Glutamatergic neuron (in vitro differentiated cells): ENCODE measurements at regions not wholly inside any gene's neighbourhood (a gene's known extent, or its start where the extent isn't known, plus 50 kb on each side); places are given as distances from the start of the nearest gene placed in this dataset.

ENCODE experiments used
- DNase-seq: peaks from one replicate; pipeline ENCODE4 v3.0.0; 2022
- H3K27ac Mint-ChIP-seq: one replicate; pipeline ENCODE4 v1.8.0; 2020; ENCODE audit warnings: mild to moderate bottlenecking, mixed read lengths, inconsistent platforms; ENCODE audit not compliant: unreplicated experiment
- H3K27me3 Mint-ChIP-seq: one replicate; pipeline ENCODE4 v1.8.0; 2020; ENCODE audit warnings: mild to moderate bottlenecking, moderate library complexity, mixed read lengths, inconsistent platforms; ENCODE audit not compliant: unreplicated experiment
- H3K36me3 Mint-ChIP-seq: one replicate; pipeline ENCODE4 v1.8.0; 2020; ENCODE audit warnings: mild to moderate bottlenecking, mixed read lengths, inconsistent platforms; ENCODE audit not compliant: unreplicated experiment
- H3K4me1 Mint-ChIP-seq: one replicate; pipeline ENCODE4 v1.8.0; 2020; ENCODE audit warnings: mild to moderate bottlenecking, low read depth, mixed read lengths, inconsistent platforms; ENCODE audit not compliant: unreplicated experiment
- H3K4me3 Mint-ChIP-seq: one replicate; pipeline ENCODE4 v1.8.0; 2020; ENCODE audit warnings: mild to moderate bottlenecking, mixed read lengths, inconsistent platforms; ENCODE audit not compliant: unreplicated experiment
- H3K9me3 Mint-ChIP-seq: one replicate; pipeline ENCODE4 v1.8.0; 2020; ENCODE audit warnings: mild to moderate bottlenecking, moderate library complexity, mixed read lengths, inconsistent platforms; ENCODE audit not compliant: unreplicated experiment
- TF ChIP-seq, protein P1 (sequence below): fragments of 200-600 bp; sonication (generic); IDR thresholded peaks from one replicate; pipeline ENCODE4 v1.5.0; 2021; ENCODE audit not compliant: partially characterized antibody, unreplicated experiment

DNA sequence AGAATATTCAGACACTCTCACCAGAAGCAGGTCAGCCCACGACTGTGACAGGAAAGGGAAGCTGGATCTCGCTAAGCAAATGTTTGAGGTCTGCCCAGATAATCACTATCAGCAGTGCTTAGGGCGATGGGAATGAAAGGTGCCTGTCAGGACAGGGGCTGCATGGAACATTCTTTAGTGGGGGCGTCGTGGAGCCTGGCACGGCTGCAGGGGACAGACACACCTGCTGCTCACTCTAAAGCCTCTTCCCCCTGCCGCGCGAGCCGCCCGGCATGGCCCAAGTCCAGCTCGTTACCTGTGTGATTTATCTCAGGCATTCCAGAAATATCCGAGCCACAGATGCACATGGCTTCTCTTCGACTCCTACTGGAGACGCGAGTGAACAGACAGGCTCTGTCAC lies 235.5 kb downstream of the GLRX3 start:
- Mint-ChIP-seq H3K4me1 (no peaks in the 10 kb centered on the region), H3K4me3 (no peak overlapping the region), H3K27ac (no peak overlapping the region), H3K9me3 (peaks cover 10% of the 10 kb centered on the region), H3K27me3 (no peaks in the 10 kb centered on the region), H3K36me3 (peaks cover 8% of the 10 kb centered on the region)
- DNase-seq = no peak
- TF ChIP-seq, protein P1, sequence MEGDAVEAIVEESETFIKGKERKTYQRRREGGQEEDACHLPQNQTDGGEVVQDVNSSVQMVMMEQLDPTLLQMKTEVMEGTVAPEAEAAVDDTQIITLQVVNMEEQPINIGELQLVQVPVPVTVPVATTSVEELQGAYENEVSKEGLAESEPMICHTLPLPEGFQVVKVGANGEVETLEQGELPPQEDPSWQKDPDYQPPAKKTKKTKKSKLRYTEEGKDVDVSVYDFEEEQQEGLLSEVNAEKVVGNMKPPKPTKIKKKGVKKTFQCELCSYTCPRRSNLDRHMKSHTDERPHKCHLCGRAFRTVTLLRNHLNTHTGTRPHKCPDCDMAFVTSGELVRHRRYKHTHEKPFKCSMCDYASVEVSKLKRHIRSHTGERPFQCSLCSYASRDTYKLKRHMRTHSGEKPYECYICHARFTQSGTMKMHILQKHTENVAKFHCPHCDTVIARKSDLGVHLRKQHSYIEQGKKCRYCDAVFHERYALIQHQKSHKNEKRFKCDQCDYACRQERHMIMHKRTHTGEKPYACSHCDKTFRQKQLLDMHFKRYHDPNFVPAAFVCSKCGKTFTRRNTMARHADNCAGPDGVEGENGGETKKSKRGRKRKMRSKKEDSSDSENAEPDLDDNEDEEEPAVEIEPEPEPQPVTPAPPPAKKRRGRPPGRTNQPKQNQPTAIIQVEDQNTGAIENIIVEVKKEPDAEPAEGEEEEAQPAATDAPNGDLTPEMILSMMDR = no peak

DNA sequence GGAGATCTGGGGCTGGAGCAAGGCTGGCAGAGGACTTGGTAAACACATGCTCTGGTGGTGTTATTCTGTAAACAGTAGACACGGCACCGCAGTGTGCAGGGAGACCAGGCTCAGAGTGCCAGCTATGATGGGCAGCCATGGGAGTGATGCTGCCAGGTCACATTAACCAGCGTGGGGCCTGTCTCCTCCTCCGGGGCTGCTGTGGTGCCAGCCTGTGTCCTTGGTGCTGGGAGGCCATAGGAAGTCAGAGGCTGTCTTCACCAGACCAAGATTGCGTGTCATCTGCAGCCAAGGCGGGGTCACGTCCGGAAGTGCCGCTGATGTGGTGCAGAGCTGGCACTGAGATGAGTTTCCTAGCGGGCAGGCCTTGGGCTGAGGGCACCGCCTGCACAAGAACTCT lies 236.0 kb downstream of the GLRX3 start:
- no peak for DNase-seq
- H3K9me3 Mint-ChIP-seq = peaks cover 8% of the 10 kb centered on the region
- H3K27ac Mint-ChIP-seq = no peak overlapping the region
- H3K4me1 Mint-ChIP-seq = no peaks in the 10 kb centered on the region
- no peaks in the 10 kb centered on the region for H3K27me3 Mint-ChIP-seq
- TF ChIP-seq, protein P1 = no peak
- H3K4me3 Mint-ChIP-seq = no peak overlapping the region
- H3K36me3 Mint-ChIP-seq = peaks cover 8% of the 10 kb centered on the region

DNA sequence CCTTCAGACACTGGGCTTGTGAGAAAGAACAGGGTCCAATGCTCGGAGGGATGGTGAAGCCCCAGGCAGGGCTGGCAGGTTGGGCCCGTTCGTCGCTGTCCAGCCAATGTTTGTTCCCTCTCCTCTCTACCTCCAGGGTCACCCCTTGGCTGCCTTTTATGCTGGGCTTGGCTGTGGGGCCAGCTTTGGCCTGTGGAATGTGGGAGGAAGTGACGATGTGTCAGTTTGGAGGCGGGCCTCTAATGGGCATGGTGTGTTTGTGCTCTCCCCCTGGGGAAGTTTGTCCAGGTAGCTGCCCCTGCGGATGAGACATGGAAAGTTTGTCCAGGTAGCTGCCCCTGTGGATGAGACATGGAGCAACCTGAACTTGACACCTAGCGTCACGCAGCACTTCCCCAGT lies 236.7 kb downstream of the GLRX3 start:
- H3K27ac Mint-ChIP-seq = no peak overlapping the region
- H3K4me1 Mint-ChIP-seq = no peaks in the 10 kb centered on the region
- H3K4me3 Mint-ChIP-seq = no peak overlapping the region
- H3K27me3 Mint-ChIP-seq = no peaks in the 10 kb centered on the region
- peaks cover 8% of the 10 kb centered on the region for H3K36me3 Mint-ChIP-seq
- DNase-seq = no peak
- TF ChIP-seq, protein P1 = no peak
- H3K9me3 Mint-ChIP-seq = peaks cover 7% of the 10 kb centered on the region

DNA sequence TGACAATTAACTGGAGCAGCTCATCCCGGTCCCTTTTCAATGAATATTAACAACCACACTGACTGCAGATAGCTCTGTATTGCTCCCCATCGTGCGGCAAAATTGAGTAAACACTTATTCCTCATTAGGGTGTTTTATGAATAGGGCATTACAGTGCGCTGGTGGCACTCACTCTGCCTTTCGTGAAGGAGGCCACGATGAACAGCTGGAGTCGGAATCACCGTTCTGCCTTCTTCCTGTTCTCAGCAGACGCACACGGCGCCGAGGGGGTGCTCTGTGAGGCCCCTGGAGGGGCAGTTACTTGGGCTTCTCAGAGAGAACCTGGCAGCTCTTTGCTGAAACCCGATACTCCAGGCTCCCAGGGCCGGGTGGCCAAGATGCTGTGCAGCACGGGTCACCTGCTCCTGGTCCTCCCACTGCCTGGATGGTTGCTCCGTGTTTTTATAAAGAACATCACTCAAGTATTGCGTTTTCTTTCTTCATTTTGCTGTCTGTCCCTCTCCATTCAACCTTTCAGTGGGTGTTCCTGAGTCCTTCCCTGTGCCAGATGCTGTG lies 241.9 kb downstream of the GLRX3 start:
- no peak overlapping the region for H3K27ac Mint-ChIP-seq
- peaks cover 7% of the 10 kb centered on the region for H3K9me3 Mint-ChIP-seq
- no peaks in the 10 kb centered on the region for H3K36me3 Mint-ChIP-seq
- H3K27me3 Mint-ChIP-seq = no peaks in the 10 kb centered on the region
- H3K4me3 Mint-ChIP-seq = no peak overlapping the region
- TF ChIP-seq, protein P1 = no peak
- DNase-seq = no peak
- H3K4me1 Mint-ChIP-seq = no peaks in the 10 kb centered on the region

DNA sequence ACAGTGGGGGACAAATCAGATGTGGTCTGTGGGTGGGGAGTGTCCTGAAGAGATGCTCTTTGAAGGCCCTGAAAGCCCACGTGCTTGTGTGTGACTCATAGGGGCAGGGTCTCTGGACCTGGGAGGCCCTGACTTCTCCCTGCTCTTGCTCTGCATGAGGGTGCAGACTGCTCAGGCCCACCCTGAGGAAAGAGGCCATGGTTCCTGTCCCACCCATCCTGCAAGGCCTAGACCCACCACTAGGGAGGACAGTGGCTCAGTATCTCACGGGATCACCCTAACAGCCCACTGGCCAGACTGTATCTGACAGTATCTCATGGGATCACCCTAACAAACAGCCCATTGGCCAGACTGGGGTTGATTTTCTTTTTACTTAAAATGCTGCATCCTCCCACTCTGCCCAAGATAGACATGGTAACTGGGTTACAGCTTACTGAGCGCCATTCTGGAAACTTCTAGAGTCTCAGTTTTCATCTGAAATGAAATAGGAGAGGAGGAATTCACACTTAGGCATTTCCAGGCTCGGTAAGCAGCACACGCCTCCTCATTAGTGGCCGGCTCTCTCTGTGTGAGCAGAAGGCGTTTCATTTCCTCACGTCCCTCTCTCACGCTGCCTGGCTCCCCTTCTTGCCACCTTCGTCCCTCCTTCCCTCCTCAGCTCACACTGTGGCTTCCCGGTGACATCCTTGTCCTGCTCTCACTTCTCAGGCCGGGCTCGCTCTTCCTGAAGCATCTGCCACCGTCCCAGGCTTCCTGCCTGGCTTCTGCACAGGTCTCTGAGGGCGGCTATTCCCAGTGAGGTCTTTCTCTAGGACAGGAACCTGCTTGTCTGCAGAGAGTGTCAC lies 242.6 kb downstream of the GLRX3 start:
- peaks cover 2% of the 10 kb centered on the region for H3K27me3 Mint-ChIP-seq
- no peak overlapping the region for H3K27ac Mint-ChIP-seq
- H3K36me3 Mint-ChIP-seq = no peaks in the 10 kb centered on the region
- no peaks in the 10 kb centered on the region for H3K4me1 Mint-ChIP-seq
- no peak for DNase-seq
- H3K4me3 Mint-ChIP-seq = no peak overlapping the region
- TF ChIP-seq, protein P1 = peak; percentile 16
- peaks cover 7% of the 10 kb centered on the region for H3K9me3 Mint-ChIP-seq
